LNCAP (cell line): ENCODE measurements at regions not wholly inside any gene's neighbourhood (a gene's known extent, or its start where the extent isn't known, plus 50 kb on each side); places are given as distances from the start of the nearest gene placed in this dataset.

Source experiments
- CTCF ChIP-seq: fragments of 450-650 bp; IDR thresholded peaks from 2 replicates; pipeline ENCODE4 v1.5.1; 2017; ENCODE audit warnings: mild to moderate bottlenecking

DNA sequence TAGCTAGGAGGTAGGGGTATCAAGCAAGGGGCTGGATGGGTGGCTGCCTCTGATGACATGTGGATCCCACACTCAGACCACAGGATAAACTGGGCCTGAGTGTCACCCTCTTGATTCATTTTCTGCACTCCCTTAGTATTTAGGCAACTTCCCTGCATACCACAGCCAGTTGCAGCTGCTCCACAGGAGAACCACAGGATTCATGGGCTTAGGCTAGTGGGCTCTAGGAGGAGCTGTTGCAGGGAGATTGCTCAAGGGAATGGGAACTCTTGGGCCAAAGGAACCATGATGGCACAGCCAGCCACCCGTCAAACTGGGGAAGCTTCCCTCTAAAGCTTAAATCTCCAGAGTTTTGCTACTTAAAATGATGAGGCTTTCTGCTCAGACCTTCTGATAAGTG, 269.7 kb upstream of the ASIC2 start:
- TF ChIP-seq CTCF = no peak

DNA sequence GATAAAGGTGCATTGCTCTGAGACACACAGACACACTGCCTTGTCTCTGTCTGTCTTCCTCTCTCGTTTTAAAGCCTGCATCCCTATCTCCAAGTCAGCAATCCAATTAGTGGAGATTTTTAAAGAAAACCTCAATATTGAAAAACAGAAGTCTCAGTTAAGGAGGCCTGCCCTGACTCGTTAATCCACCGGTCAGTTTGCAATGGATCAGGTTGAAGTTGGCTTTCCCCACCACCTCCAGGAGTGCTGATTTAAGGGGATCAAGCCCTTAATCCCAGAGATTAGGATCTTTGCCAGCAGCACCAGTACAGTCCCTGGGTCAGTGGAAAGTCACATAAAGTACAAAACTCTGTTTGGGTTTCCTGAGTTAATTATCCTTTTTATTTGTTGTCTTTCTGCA, 271.1 kb upstream of the ASIC2 start:
- no peak for TF ChIP-seq CTCF

- TF ChIP-seq CTCF = no peak
These were observed 274.1 kb upstream of the ASIC2 start for GRCh38 chr17:33567223-33567622.

DNA sequence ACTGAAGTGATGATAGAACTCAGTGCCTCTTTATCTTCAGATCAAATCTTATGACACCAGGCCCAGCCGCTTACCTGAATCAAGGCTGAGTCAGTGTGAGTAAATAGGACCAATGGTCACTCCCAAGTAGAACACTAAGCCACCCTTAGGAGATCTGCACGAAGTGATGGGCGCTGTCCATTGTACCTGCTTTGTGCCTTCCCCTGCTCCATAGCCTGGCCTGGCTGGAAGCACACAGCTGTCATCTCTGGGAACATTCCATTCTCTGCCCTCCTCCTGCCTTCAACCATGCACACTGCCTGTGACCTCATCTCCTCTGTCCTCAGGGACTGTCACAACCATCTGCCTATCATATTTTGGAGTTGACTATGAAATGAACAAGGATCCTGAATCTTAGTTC, 279.5 kb upstream of the ASIC2 start:
- TF ChIP-seq CTCF = no peak

GRCh38 chr17:33574942-33575445, 281.9 kb upstream of the ASIC2 start:
- no peak for TF ChIP-seq CTCF

DNA sequence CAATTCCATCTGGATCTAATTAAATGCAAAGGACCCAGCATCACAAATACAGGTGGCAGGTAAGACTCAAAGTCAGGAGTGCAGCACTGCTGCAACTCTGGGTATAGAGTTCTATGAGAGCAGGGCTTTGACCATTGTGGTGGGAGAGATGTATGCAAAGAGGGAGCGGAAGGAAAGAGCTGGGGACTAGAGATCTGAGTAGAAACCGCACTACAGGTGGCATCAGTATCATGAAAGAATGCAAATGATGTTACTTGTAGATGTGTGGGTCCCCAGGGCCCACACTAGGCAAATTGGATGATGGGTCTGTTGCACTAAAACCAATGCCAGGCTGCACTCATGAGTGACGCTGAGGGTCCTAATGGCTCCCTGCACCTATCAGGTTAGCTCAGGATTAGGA, 287.1 kb upstream of the ASIC2 start:
- TF ChIP-seq CTCF = no peak

- TF ChIP-seq CTCF = no peak
These were observed 289.6 kb upstream of the ASIC2 start for GRCh38 chr17:33582661-33583060.
